Body of pancreas (tissue), 4 donors: ENCODE measurements at regions not wholly inside any gene's neighbourhood (a gene's known extent, or its start where the extent isn't known, plus 50 kb on each side); places are given as distances from the start of the nearest gene placed in this dataset.

ENCODE experiments used
- CTCF ChIP-seq, 7 experiments: fragments of 450-650 bp in 4 of 7; fragments of 200-600 bp in 3 of 7; sonication (generic) in 3 of 7; IDR thresholded peaks; one replicate each; pipeline ENCODE4 v1.5.1; 2016 to 2019; ENCODE audit warnings: antibody characterized with exemption in 7 of 7
- POLR2A ChIP-seq, 3 donors: fragments of 450-650 bp; IDR thresholded peaks; one replicate each; pipeline ENCODE4 v1.6.1; 2016; ENCODE audit warnings: antibody characterized with exemption in 3 of 3, mild to moderate bottlenecking in 2 of 3

- no peak for TF ChIP-seq CTCF (IDR thresholded peaks at IDR 0.05)
- no peak for TF ChIP-seq POLR2A (IDR thresholded peaks at IDR 0.05)
Measured at GRCh38 chr2:183592271-183592670, 468.0 kb downstream of the NUP35 start.
